ENCODE measurements at regions not wholly inside any gene's neighbourhood (a gene's known extent, or its start where the extent isn't known, plus 50 kb on each side); places are given as distances from the start of the nearest gene placed in this dataset.

- BruUV-seq (replicated peaks), result no TSS peak
- ATAC-seq, result no peak
- intact Hi-C loops (cut with micrococcal nuclease), result no loop called here
Observed at GRCh38 chr13:88118952-88119351, 447.8 kb downstream of the SLITRK5 start.

GRCh38 chr13:88124142-88124541 lies 453.0 kb downstream of the SLITRK5 start:
- DNase-seq (no peak), ATAC-seq (no peak)
- ChIA-PET POLR2A (ENCODE audit: unreplicated experiment) (no interaction called here), CTCF (no interaction called here)
- Histone ChIP-seq H3K4me2 (ENCODE audit: low read length) (no peak overlapping the region), H3F3A (ENCODE audit: low read length, unreplicated experiment) (no peaks in the 10 kb centered on the region), H3K9me3 (ENCODE audit: low read length) (no peaks in the 10 kb centered on the region), H3K4me1 (ENCODE audit: insufficient read depth, low read length) (no peaks in the 10 kb centered on the region), H3K27ac (ENCODE audit: low read length) (no peak overlapping the region), H3K4me3 (ENCODE audit: low read length) (no peak overlapping the region), H3K27me3 (ENCODE audit: low read length) (no peaks in the 10 kb centered on the region), H4K20me1 (ENCODE audit: low read length) (no peaks in the 10 kb centered on the region), H3K9me2 (replicated peaks; ENCODE audit: low read length) (no peaks in the 10 kb centered on the region), H3K9ac (ENCODE audit: low read length) (no peak overlapping the region), H3K79me2 (ENCODE audit: low read length) (no peaks in the 10 kb centered on the region), H3K36me3 (ENCODE audit: low read depth, low read length) (no peaks in the 10 kb centered on the region), H2AFZ (ENCODE audit: low read length) (no peak overlapping the region)
- TF ChIP-seq EZH2phosphoT487 (IDR thresholded peaks at IDR 0.05; ENCODE audit: borderline replicate concordance, low read length) (no peak), EZH2 (IDR thresholded peaks at IDR 0.05; ENCODE audit: low read length, unreplicated experiment) (no peak), CTCF (conservative IDR thresholded peaks at IDR 0.05; ENCODE audit: low read depth, low read length) (no peak)
- BruUV-seq (replicated peaks), result no TSS peak
- intact Hi-C loops (cut with micrococcal nuclease), result no loop called here

More at GRCh38 chr13:88118952-88119351, 447.8 kb downstream of the SLITRK5 start:
- DNase-seq, result no peak
- H3K27ac ChIP-seq (ENCODE audit: low read length), result no peak overlapping the region
- no peaks in the 10 kb centered on the region for H4K20me1 ChIP-seq (ENCODE audit: low read length)
- H3F3A ChIP-seq (ENCODE audit: low read length, unreplicated experiment), result no peaks in the 10 kb centered on the region
- no peaks in the 10 kb centered on the region for H3K4me1 ChIP-seq (ENCODE audit: insufficient read depth, low read length)
- H3K79me2 ChIP-seq (ENCODE audit: low read length), result no peaks in the 10 kb centered on the region
- TF ChIP-seq EZH2phosphoT487 (IDR thresholded peaks at IDR 0.05; ENCODE audit: borderline replicate concordance, low read length) (no peak), CTCF (conservative IDR thresholded peaks at IDR 0.05; ENCODE audit: low read depth, low read length) (no peak), EZH2 (IDR thresholded peaks at IDR 0.05; ENCODE audit: low read length, unreplicated experiment) (no peak)
- CTCF ChIA-PET, result no interaction called here
- H3K4me2 ChIP-seq (ENCODE audit: low read length), result no peak overlapping the region
- H3K9me3 ChIP-seq (ENCODE audit: low read length), result no peaks in the 10 kb centered on the region
- POLR2A ChIA-PET (ENCODE audit: unreplicated experiment), result interaction anchor here (0.7 kb wide), 1 partner anchor 842 kb away, joined by 5 read pairs; no protein-coding TSS in a partner anchor
- H3K36me3 ChIP-seq (ENCODE audit: low read depth, low read length), result no peaks in the 10 kb centered on the region
- H3K27me3 ChIP-seq (ENCODE audit: low read length), result no peaks in the 10 kb centered on the region
- no peaks in the 10 kb centered on the region for H3K9me2 ChIP-seq (replicated peaks; ENCODE audit: low read length)
- no peak overlapping the region for H3K4me3 ChIP-seq (ENCODE audit: low read length)
- no peak overlapping the region for H2AFZ ChIP-seq (ENCODE audit: low read length)
- no peak overlapping the region for H3K9ac ChIP-seq (ENCODE audit: low read length)

- no peaks in the 10 kb centered on the region for H3K9me3 ChIP-seq (ENCODE audit: low read length)
- H2AFZ ChIP-seq (ENCODE audit: low read length), result no peak overlapping the region
- TF ChIP-seq EZH2phosphoT487 (IDR thresholded peaks at IDR 0.05; ENCODE audit: borderline replicate concordance, low read length) (no peak), CTCF (conservative IDR thresholded peaks at IDR 0.05; ENCODE audit: low read depth, low read length) (no peak), EZH2 (IDR thresholded peaks at IDR 0.05; ENCODE audit: low read length, unreplicated experiment) (no peak)
- intact Hi-C loops (cut with micrococcal nuclease), result no loop called here
- H3K27ac ChIP-seq (ENCODE audit: low read length), result no peak overlapping the region
- no peaks in the 10 kb centered on the region for H3K27me3 ChIP-seq (ENCODE audit: low read length)
- no TSS peak for BruUV-seq (replicated peaks)
- no peak overlapping the region for H3K9ac ChIP-seq (ENCODE audit: low read length)
- H3K4me3 ChIP-seq (ENCODE audit: low read length), result no peak overlapping the region
- ChIA-PET CTCF (no interaction called here), POLR2A (ENCODE audit: unreplicated experiment) (no interaction called here)
- ATAC-seq (no peak), DNase-seq (no peak)
- no peaks in the 10 kb centered on the region for H3K9me2 ChIP-seq (replicated peaks; ENCODE audit: low read length)
- H3K4me2 ChIP-seq (ENCODE audit: low read length), result no peak overlapping the region
- H3F3A ChIP-seq (ENCODE audit: low read length, unreplicated experiment), result no peaks in the 10 kb centered on the region
- no peaks in the 10 kb centered on the region for H3K79me2 ChIP-seq (ENCODE audit: low read length)
- no peaks in the 10 kb centered on the region for H3K4me1 ChIP-seq (ENCODE audit: insufficient read depth, low read length)
- no peaks in the 10 kb centered on the region for H3K36me3 ChIP-seq (ENCODE audit: low read depth, low read length)
- H4K20me1 ChIP-seq (ENCODE audit: low read length), result no peaks in the 10 kb centered on the region
Observed at GRCh38 chr13:88125055-88125454, 453.9 kb downstream of the SLITRK5 start.
